ENCODE measurements at regions not wholly inside any gene's neighbourhood (a gene's known extent, or its start where the extent isn't known, plus 50 kb on each side); places are given as distances from the start of the nearest gene placed in this dataset.

GRCh38 chr2:183244300-183244844, 120.1 kb downstream of the NUP35 start:
- Histone ChIP-seq H3K9me3 (ENCODE audit: control insufficient read depth, insufficient read depth, low read length) (no peaks in the 10 kb centered on the region), H3K27ac (ENCODE audit: low read depth, low read length) (no peak overlapping the region), H3K4me3 (ENCODE audit: low read depth, low read length) (no peak overlapping the region), H3K27me3 (ENCODE audit: control insufficient read depth, insufficient read depth, low read length) (no peaks in the 10 kb centered on the region)
- ChIA-PET POLR2A (no interaction called here), CTCF (no interaction called here)
- no peak for DNase-seq (ENCODE audit: low read depth, low spot score)
- no peak for TF ChIP-seq CTCF (IDR thresholded peaks at IDR 0.05; ENCODE audit: low read depth, low read length)

GRCh38 chr2:183248866-183249567, 124.8 kb downstream of the NUP35 start:
- Histone ChIP-seq H3K27ac (ENCODE audit: low read depth, low read length) (no peak overlapping the region), H3K9me3 (ENCODE audit: control insufficient read depth, insufficient read depth, low read length) (no peaks in the 10 kb centered on the region), H3K27me3 (ENCODE audit: control insufficient read depth, insufficient read depth, low read length) (no peaks in the 10 kb centered on the region), H3K4me3 (ENCODE audit: low read depth, low read length) (no peak overlapping the region)
- ChIA-PET CTCF (interaction anchor here (0.6 to 3.1 kb wide), 24 partner anchors 8 to 1362 kb away, joined by 3 to 26 read pairs (median 5); no protein-coding TSS in a partner anchor), POLR2A (no interaction called here)
- TF ChIP-seq CTCF (IDR thresholded peaks at IDR 0.05; ENCODE audit: low read depth, low read length), result peak; percentile 56
- no peak for DNase-seq (ENCODE audit: low read depth, low spot score)

GRCh38 chr2:183250061-183250460, 125.8 kb downstream of the NUP35 start:
- POLR2A ChIA-PET, result no interaction called here
- DNase-seq (ENCODE audit: low read depth, low spot score), result no peak
- CTCF ChIA-PET, result interaction anchor here (1.3 to 3.1 kb wide), 3 partner anchors 11 to 37 kb away, joined by 3 to 26 read pairs (median 3); no protein-coding TSS in a partner anchor
- no peak for TF ChIP-seq CTCF (IDR thresholded peaks at IDR 0.05; ENCODE audit: low read depth, low read length)
- Histone ChIP-seq H3K27me3 (ENCODE audit: control insufficient read depth, insufficient read depth, low read length) (no peaks in the 10 kb centered on the region), H3K4me3 (ENCODE audit: low read depth, low read length) (no peak overlapping the region), H3K9me3 (ENCODE audit: control insufficient read depth, insufficient read depth, low read length) (no peaks in the 10 kb centered on the region), H3K27ac (ENCODE audit: low read depth, low read length) (no peak overlapping the region)

GRCh38 chr2:183250472-183250871, 126.2 kb downstream of the NUP35 start:
- no peaks in the 10 kb centered on the region for H3K27me3 ChIP-seq (ENCODE audit: control insufficient read depth, insufficient read depth, low read length)
- ChIA-PET CTCF (no interaction called here), POLR2A (no interaction called here)
- H3K9me3 ChIP-seq (ENCODE audit: control insufficient read depth, insufficient read depth, low read length), result no peaks in the 10 kb centered on the region
- H3K27ac ChIP-seq (ENCODE audit: low read depth, low read length), result no peak overlapping the region
- H3K4me3 ChIP-seq (ENCODE audit: low read depth, low read length), result no peak overlapping the region
- DNase-seq (ENCODE audit: low read depth, low spot score), result no peak
- no peak for TF ChIP-seq CTCF (IDR thresholded peaks at IDR 0.05; ENCODE audit: low read depth, low read length)

- no peak overlapping the region for H3K4me3 ChIP-seq (ENCODE audit: low read depth, low read length)
- no peak for TF ChIP-seq CTCF (IDR thresholded peaks at IDR 0.05; ENCODE audit: low read depth, low read length)
- no peak overlapping the region for H3K27ac ChIP-seq (ENCODE audit: low read depth, low read length)
- ChIA-PET CTCF (no interaction called here), POLR2A (no interaction called here)
- H3K27me3 ChIP-seq (ENCODE audit: control insufficient read depth, insufficient read depth, low read length), result no peaks in the 10 kb centered on the region
- H3K9me3 ChIP-seq (ENCODE audit: control insufficient read depth, insufficient read depth, low read length), result no peaks in the 10 kb centered on the region
- DNase-seq (ENCODE audit: low read depth, low spot score), result no peak
Measured at GRCh38 chr2:183253441-183254130, 129.3 kb downstream of the NUP35 start.
